Activated CD8-positive, alpha-beta memory T cell treated with anti-CD3 and anti-CD28 coated beads for 48 hours (primary cell): ENCODE measurements at regions not wholly inside any gene's neighbourhood (a gene's known extent, or its start where the extent isn't known, plus 50 kb on each side); places are given as distances from the start of the nearest gene placed in this dataset.

Experiments
- DNase-seq, 3 experiments: peaks; one replicate each; pipeline ENCODE4 v3.0.0-alpha.2; 2020; ENCODE audit warnings: low read depth in 2 of 3, low spot score in 2 of 3

DNA sequence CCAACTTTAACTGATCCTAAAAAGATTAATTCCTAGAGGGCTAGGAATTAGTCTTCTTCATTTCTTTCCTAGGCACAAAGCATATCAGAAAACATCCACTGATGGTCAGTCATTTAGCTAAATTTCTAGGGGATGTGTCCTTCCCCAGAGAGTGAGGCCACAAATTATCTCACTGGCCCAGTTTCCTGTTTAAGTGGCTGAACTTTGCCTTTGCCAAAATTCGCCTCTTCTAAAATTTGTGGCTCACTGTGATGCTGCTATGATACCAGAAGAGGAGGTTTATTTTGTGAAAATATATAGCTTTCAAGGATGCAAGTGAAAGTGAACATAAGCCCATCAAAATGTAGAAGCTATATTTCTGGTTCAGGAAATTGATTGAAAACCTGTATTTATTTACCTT is 98.1 kb upstream of the FER start:
- no peak for DNase-seq

DNA sequence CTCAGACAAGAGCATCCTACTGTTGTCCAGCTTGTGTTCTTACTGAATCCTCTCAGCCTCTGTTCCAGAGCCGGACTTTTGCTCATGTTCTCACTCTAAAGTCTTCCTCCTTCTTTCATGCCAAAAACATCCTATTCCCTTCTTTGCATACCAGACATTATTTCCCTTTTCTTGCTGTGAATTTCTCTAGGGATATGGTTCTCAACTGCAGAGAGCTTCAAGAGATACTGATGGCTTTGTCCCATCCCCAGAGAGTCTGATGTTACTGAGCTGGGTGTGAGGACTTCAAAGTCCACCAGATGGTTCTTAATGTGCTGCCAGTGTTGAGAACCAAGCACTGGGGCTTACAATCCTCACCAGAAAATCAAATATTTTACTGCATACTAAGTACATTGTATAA is 98.6 kb upstream of the FER start:
- no peak for DNase-seq

DNA sequence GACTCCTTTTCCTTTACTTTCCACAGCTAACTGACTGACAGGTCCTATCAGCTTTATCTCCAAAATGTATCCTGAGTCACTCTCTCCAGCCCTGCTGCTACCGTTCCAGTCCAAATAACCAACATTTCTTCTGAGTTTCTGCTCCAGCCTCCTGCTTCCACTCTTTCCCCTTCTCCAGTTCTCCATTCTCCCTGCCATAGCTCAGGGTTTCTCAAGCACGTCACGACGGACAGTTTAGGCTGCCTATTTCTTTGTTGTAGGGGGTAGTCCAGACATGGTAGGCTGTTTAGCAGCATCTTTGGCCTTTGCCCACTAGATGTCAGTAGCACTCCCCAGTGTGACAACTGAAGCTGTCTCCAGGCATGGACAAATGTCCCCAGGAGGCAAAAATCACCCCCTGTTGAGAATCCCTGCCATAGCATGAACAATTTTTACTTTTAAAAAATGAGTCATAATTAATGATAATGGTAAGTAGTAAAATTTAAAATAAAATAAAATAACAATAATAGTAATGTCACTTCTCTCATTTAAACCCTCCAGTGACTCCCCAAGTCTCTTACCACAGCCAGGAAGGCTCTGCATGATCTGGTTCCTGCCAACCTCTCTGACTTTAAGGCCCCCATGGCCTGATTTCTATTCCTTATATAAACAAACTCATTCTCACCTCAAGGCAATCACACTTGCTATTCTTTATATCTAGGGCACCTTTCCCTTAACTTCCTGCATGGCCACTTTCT is 105.4 kb upstream of the FER start:
- peak in 2 of 3 experiments; percentile 6 to 9 for DNase-seq

DNA sequence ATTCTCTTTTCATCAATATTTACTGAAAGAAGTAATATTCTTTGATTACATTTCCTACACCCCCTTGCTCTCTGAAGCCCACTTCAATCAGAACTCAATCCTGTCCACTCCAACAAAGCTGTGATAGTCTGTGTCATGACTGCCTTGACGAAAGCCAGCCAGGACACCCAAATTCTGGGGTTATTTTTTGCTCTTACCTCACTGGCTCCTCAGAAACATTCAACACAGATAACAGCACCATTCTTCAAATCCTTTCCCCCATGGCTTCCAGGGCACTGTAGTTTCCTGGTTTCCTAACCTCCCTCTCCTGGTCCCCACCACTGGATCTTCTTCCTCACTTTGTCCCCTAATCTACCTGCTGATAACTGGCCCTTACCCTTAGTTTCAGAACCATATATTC is 106.1 kb upstream of the FER start:
- no peak for DNase-seq

DNA sequence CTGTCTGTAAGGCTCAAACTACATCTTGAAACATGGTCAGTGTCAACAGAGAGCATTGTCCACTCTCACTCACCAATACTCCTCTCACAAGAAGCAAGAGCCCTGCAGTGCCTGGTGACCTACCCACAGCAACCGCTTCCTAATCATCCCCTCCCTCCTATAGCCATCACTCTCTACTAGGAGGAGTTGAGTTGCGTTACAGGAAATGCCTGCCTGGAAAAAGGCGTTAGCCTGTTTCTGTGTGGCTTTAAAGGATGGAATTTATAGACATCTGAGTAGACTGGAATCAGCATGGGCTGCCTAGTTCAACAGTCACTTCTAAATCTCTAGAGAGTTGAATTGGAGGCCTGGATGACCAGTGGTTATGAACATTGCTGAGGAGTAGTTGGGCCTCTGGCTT is 108.3 kb upstream of the FER start:
- no peak for DNase-seq

DNA sequence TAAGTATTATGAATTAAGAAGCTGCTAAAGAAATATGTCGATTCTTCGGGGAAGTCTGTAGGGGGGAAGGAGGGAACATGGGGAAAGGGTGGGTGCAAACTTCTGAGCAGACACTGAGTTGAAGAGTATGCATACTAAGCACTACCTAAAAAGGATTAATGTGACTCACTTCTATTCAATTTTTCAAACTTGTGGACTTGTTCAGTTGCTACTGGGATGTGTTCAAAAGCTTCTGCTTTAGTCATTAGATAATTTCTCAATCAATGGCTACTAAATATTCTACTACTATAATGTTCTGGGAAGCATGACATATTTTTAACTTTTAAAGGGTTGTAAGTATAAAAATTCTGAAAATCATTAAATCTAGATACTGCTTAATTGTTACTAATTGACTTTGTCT is 109.7 kb upstream of the FER start:
- DNase-seq: no peak

DNA sequence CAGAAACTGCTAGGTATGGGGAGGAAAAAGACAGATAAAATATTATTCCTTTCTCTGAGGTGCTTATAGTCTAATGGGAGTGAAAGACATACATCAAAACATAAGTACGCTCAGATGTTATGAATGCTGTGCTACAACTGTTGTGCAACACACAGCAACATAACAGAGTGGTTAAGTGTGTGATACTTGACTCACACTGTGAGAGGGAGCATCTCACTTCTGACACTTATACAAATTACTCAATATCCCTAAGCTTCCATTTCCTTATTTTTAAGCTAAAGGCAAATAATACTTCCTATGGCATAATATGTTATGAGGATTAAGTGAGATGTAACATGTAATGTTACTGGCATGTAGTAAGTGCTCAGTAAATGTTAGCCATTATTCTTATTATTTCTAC is 110.6 kb upstream of the FER start:
- no peak for DNase-seq

DNA sequence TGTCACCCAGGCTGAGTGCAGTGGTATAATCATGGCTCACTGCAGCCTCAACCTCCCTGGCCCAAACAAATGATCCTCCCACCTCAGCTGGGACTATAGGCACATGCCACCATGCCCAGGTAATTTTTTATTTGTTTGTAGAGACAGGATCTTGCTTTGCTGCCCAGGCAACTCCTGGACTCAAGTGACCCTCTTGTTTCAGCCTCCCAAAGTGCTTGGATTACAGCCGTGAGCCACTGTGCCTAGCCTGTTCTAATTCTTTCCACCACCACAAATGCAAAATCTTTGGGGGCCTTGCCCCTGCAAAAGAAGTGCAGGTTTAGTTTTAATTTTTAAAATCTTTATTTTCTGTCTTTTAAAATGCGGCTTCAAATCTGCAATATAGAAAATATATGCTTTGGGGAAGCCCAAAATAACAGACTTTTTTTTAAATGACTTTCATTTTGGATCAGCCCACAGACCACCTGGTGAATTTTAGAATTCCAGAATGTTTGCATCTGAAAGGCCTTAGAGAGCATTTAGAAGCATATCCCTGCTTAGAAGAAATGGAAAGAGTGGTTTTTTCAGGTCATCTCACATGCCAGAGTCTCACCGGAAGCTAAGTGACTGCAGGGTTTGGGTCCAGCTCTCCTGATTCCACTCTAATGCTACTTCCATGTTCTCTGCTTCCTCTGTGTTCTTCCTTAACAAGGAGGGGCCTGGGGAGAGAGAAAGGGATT is 111.4 kb upstream of the FER start:
- DNase-seq: no peak

DNA sequence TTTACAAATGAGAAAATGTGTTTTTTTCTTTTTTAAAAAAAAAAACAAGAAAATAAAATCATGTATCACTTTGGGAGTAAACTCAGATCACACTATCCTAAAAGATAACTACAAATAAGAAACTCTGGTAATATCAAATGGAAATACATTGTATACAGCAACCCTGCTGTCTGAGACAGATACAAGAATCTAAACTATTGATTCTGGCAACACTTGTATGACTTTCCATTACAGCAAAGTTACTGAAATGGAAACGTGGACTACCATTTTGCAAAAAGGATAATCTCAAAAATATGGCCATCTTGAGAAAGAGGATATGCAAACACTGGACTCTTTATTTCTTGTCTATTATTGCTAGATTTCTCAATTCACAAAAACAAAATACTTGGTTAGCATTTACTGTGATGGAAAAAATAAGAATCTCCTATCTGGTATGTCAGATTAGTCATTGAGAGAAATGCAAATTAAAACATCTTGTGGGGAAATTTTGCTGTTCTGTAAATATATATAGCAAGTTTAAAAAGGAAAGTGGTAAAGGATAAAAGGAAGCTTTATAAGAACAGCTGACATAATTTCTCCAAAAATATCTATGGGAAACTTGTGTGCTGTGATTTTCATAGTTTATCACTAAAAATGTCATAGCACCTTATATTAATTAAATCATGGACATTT is 112.9 kb upstream of the FER start:
- DNase-seq: no peak

DNA sequence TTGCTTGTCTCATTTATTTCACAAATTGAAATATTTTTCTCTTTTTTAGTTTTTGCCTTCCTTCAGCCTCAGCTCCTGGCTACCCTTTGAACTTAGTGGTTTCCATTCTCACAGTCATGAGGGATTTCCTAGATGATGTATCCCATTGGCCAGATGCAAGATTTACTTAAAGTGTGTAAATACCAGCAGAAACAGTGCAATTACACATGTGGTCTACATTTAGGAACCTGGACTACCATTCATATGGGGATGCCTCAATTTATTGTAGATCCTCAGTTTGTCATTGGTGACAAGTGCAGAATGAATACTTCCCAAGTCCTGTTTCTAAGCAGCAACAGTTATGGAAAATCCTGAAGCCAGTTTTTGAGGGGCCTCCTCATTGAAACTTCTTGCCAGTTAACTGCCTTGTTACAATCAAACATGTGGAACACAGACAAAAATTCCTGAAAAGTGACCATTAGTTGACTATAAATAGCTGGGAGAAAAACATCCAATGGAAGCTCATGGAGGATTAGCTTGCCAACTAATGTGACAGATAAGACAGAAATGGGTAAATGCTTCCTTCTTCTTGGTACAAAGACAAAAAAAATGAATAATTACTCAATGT is 113.6 kb upstream of the FER start:
- no peak for DNase-seq

DNA sequence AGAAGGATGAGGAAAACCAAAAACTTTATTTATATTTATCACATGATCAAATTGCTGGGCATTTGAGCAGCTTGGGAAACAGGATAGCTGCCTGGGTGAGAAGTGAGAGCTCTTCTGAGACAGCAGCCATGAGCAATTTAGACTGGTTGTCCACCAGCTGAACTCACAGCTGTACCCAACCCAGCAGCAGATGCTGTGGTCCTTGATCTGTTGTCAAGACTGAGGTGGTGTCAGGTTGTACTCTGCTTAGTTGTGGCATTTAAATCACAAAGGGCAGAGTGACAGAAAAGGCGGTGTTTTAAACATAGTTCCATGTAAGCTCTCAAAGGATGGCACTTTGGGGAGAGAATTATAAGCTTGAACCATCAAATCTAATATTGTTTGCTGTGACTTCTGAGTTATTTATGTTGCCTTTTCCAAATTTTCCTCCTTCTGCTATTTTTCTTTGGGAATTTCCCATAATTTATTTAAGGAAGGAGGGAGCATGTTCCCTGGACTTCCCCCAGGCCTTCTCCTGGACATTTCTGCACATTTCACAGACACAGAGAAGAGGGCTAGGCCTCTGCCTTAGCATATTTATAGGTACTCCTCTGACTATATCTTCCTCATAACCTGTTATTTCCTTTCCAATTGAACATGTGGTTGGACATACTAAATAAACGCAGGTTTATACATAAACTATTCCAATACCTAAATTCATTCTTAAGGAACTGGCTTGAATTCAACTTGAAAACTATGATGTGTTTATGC is 117.7 kb upstream of the FER start:
- DNase-seq: no peak

DNA sequence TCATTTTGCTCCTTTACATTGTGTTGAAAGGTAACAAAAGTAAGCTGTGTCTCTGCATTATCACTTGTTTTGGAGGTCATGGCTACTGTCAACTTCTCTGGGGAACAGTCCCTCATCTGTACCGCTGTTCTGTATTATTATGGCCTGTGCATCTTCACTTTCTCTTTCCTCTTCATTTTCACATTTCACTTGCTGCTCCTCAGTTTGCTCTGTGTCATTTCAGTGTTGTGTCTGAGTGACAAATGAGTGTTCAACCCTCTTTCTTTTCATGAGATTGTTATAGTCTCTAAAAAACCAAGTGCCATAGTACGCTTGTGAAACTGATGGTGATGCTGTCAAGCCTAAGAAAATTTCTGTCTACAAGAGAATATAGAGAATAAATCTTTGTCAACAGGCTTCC is 122.0 kb upstream of the FER start:
- no peak for DNase-seq

DNA sequence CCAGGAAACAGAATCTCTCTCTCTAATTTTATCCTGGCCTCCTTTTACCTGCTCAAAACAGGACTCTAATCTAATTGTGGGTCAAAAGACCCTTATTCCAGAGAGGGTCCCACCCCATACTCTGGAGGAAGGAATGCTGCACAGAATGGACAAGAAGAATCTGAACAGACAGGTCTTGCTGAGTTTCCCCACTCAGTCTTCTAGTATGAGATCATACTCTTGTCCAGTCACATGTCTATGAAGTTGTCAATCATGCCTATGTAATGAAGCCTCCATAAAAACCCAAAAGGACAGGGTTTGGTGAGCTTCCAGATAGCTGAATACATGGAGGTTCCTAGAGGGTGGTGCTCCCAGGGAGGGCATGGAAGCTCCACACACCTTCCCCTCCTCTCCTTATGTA is 123.9 kb upstream of the FER start:
- DNase-seq: no peak

DNA sequence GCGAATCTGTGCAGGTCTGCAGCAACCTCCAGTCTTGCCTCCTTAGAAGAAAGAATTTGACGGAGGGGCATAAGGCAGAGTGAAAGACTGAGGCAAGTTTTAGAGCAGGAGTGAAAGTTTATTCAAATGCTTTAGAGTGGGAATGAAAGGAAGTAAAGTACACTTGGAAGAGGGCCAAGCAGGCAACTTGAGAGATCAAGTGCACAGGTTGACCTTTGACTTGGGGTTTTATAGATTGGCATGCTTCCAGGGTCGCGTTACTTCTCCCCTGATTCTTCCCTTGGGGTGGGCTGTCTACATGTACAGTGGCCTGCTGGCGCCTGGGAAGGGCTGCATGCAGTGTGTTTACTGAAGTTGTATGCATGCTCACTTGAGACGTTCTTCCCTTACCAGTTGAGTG is 127.2 kb upstream of the FER start:
- no peak for DNase-seq

DNA sequence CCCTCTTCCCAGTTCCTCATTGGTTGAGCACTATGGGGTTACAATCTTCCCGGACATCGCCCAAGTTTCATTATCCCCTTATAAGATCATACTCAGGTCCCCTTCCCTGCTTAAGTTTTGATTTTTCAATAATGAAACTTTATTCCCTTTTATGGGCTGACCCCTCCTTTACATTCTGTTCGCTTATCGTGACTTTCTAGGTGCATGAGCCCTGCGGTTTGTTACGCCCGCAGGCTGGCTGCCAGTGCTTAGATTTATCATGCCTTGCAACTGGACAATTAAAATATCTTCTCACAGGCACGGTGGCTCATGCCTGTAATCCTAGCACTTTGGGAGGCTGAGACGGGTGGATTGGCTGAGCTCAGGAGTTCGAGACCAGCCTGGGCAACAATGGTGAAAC is 127.9 kb upstream of the FER start:
- DNase-seq: no peak

DNA sequence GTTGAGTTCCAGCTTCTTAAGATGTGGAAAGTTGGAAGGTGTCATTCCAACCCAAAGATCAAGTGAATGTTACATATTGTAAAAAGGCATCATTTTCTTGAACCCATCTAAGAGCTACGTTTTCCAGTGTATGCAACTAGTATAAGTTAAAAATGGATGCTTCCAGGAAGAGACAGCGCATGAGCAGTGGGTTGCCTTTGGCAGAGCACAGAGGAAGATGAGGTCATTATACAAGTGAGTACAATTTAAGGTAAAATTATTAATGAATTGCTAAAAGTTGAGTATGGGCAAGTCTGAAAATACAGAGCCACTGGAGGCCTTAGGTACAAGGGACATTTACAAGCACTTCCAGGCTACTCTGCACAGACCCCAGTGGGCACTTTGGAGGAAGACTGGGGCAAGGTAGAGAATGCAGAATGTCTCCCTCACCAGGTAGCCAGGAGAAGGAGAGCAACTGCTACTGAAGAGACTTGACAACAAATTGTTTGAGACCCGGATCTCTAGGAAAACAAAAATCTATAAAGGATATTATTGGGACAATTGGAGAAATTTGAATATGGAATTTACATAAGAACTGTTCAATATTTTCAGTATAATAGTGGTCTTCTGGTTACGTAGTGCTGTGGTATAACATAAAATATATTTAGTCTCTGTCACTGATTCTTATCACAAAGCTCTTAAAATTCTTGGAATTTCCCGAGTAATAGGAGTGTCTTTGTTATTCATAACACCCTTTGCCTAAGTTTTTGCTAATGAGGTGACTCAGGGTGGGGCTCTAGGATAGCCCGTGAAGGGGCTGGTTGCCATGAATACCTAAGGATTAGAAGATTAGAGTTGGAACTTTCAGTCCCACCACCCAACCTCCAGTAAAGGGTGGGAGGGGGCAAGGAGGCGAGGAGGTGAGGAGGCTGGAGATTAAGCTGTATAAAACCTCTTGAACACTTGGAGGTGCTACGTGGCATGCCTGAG is 129.9 kb upstream of the FER start:
- no peak for DNase-seq

DNA sequence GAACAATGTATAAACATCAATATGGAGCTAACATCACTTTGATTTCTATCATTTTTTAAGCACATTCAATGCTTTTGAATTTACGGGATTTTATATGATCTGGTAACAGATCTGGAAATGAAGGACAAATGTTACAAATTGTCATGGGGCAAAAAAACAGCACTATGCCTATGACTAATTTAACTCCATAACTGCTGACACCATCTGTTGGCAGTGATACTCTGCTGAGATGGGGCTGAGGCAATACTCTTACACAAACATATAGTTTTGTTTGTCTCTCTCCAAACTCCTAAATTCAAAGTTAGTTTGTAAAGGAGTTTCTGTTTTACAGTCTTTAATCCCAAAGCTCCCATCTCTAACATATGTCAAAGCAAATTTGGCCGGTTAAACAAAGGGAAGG is 132.5 kb upstream of the FER start:
- no peak for DNase-seq

DNA sequence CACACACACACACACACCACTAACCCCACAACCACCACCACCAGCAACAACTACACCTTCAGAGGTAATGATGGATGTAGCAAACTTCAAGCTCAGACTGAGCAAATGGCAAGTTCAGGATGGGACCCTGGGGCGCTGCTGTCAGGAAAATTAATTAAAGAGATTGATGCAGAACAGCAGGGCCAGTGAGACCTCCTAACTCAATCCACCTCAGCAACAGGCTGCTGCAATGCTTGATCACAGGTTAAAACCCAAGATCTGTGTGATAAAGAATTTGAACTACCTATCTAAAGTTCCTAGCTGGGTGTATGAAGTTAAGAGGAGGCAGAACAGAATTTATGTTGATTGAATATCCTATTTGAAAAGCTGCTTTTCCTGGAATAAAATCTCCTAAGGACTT is 140.3 kb upstream of the FER start:
- no peak for DNase-seq

DNA sequence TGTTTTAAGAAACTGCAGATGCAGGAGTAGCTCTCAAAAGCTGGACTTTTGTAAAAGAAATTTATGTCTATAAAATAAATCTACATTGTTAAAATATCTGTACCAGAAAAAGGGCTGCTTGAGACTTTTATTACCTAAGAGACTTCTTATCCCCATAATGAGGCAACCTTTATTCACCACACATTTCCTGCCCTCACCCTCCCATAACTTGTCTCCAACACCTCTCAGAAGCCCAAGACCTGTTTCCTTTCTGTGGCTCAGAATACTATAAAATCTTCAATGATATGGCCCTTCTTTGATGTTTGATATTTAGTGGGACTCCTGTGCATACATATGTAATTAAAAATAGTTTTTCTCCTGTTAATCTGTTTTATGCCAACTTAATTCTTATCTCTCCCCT is 141.5 kb upstream of the FER start:
- no peak for DNase-seq

DNA sequence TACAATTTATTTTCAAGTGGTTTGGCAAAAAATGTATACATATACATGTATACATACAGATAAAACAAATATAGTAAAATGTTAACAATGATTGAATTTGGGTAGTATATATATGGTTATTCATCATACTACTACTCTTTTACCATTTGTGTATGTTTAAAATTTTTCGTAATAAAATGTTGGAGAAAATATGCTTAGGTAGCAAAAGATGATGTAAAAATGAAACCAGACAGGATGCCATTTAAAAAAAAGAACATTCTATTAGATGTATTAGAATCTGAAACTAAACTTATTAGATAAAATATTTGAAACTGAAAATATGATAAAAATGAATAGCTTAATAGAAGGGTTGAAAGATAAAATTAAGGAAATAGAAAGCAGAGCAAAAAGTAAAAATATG is 144.9 kb upstream of the FER start:
- no peak for DNase-seq
